BE2C (cell line): ENCODE measurements at regions not wholly inside any gene's neighbourhood (a gene's known extent, or its start where the extent isn't known, plus 50 kb on each side); places are given as distances from the start of the nearest gene placed in this dataset.
"Not testable (repeated sequence)": the region's sequence is repeated elsewhere in the genome, so short reads cannot be mapped to it uniquely, and the experiment has no call there.

Source experiments
- DNase-seq: peaks from one replicate; pipeline ENCODE4 v3.0.0-alpha.2; 2020
- H3K27me3 ChIP-seq: fragments of 250-450 bp; sonication (Bioruptor Pico); 2 replicates; pipeline ENCODE4 v1.5.1; 2020; ENCODE audit warnings: mild to moderate bottlenecking
- H3K36me3 ChIP-seq: fragments of 250-450 bp; sonication (Bioruptor Pico); 2 replicates; pipeline ENCODE4 v1.5.1; 2020; ENCODE audit warnings: mild to moderate bottlenecking
- H3K4me1 ChIP-seq: fragments of 250-450 bp; sonication (Bioruptor Pico); 2 replicates; pipeline ENCODE4 v1.5.1; 2020
- H3K4me3 ChIP-seq: 2 replicates; pipeline ENCODE4 v1.5.1; 2011; ENCODE audit warnings: low read depth, low read length
- H3K9me3 ChIP-seq: fragments of 250-450 bp; sonication (Bioruptor Pico); 2 replicates; pipeline ENCODE4 v1.5.1; 2020
- TF ChIP-seq, protein P1 (sequence below): IDR thresholded peaks from 2 replicates; pipeline ENCODE4 v1.5.1; 2012; ENCODE audit warnings: mild to moderate bottlenecking, low read depth, low read length

DNA sequence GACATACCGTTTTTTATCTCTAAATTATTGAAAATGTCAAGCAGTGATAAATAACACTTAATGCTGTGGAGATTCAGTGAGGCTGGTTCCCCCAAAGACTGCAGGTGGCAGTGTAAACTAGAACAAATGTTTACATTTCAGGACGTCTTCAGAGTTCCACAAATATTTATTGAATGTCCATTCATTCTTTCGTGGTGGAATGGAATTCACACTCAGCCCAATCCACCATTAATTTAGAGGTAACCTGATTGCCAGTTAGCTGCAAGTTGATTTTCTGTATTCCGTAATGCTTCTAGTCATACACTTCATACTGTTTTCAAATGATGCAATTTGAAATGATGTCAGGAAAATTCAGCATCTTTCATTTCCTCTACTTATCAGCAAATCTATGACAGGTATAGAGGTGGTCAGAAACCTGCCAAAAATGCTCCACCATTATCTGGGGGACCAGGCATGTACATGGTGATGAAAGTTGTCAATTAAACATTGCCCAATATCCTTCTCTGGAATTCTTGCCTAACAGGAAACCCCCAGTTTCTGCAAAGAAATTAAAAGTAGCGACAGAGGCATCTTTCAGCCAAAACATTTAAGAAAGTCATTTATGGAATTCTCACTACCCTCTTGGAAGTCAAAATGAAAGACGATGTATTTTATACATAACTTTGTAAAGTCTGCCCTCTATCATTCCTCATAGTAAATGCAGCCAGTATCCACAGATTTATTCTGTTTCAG, 94.3 kb upstream of the BMAL1 start:
- H3K4me3 ChIP-seq = peak overlapping the region; percentile 49
- no peak for DNase-seq
- H3K9me3 ChIP-seq = no peaks in the 10 kb centered on the region
- H3K27me3 ChIP-seq = no peaks in the 10 kb centered on the region
- H3K36me3 ChIP-seq = no peaks in the 10 kb centered on the region
- H3K4me1 ChIP-seq = no peaks in the 10 kb centered on the region
- TF ChIP-seq, protein P1, sequence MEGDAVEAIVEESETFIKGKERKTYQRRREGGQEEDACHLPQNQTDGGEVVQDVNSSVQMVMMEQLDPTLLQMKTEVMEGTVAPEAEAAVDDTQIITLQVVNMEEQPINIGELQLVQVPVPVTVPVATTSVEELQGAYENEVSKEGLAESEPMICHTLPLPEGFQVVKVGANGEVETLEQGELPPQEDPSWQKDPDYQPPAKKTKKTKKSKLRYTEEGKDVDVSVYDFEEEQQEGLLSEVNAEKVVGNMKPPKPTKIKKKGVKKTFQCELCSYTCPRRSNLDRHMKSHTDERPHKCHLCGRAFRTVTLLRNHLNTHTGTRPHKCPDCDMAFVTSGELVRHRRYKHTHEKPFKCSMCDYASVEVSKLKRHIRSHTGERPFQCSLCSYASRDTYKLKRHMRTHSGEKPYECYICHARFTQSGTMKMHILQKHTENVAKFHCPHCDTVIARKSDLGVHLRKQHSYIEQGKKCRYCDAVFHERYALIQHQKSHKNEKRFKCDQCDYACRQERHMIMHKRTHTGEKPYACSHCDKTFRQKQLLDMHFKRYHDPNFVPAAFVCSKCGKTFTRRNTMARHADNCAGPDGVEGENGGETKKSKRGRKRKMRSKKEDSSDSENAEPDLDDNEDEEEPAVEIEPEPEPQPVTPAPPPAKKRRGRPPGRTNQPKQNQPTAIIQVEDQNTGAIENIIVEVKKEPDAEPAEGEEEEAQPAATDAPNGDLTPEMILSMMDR = peak; percentile 40

DNA sequence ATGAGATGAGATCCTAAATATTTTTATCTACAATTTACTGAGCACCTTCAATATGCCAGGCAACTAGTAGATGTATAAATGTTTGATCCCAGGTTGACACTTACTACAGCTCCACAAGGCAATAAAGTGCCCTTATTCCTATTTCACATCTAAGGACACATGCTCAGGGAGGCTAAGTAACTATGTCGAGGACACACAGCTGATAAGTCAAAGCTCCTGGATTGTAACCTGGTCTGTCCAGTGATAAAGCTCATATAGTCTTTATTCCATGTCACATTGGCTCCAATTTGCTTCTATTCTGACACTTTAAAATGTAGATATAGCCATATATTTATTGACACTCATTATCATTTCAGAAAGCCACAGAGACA, 93.8 kb upstream of the BMAL1 start:
- Histone ChIP-seq H3K4me3 (no peak overlapping the region), H3K9me3 (no peaks in the 10 kb centered on the region), H3K27me3 (no peaks in the 10 kb centered on the region), H3K36me3 (no peaks in the 10 kb centered on the region), H3K4me1 (no peaks in the 10 kb centered on the region)
- TF ChIP-seq, protein P1 = no peak
- DNase-seq = no peak

DNA sequence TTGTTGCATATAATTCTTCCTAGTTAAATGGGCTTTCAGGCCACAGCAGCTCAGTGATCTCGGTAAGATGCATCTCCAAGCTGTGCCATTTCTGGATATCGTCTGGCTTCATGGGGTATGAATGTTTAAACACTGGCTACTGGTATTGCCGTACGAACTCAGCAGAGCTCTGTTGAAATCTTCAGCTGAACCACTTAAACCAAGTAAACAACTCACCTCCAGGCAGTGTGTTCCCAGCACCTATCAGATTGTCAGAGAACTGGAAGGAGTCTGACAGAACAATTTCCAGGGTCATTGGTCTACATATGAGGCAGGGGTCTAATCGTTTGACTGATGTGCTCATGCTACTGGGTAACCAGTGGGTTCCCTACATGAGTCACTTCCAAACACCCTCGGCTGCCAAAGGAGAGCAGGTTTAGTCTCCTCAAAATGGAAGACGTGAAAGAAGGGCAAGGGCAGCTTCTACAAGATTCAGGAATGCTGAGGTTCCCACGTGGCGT, 93.2 kb upstream of the BMAL1 start:
- Histone ChIP-seq H3K9me3 (no peaks in the 10 kb centered on the region), H3K4me3 (no peak overlapping the region), H3K27me3 (no peaks in the 10 kb centered on the region), H3K4me1 (no peaks in the 10 kb centered on the region), H3K36me3 (no peaks in the 10 kb centered on the region)
- TF ChIP-seq, protein P1 = no peak
- no peak for DNase-seq

DNA sequence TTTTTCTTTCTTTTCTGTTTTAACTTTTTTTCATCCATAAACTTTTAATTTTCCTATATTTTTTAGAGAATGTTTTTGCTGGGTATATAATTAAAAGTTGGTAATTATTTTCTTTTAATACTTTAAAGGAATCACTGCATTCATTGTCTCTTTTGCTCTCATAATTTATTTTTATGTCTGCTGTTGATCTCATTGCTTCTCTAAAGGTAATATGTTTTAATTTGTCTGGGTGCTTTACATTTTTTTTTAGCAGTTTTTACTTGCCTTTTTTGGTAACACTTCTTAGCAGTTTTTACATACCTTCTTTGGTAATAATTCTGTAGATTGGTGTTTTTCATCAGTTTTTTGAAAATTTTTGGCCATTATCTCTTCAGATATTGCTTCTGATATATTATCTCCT, 89.4 kb upstream of the BMAL1 start:
- H3K9me3 ChIP-seq = no peaks in the 10 kb centered on the region
- no peak for DNase-seq
- no peaks in the 10 kb centered on the region for H3K27me3 ChIP-seq
- no peaks in the 10 kb centered on the region for H3K36me3 ChIP-seq
- no peaks in the 10 kb centered on the region for H3K4me1 ChIP-seq
- H3K4me3 ChIP-seq = no peak overlapping the region
- TF ChIP-seq, protein P1 = no peak

DNA sequence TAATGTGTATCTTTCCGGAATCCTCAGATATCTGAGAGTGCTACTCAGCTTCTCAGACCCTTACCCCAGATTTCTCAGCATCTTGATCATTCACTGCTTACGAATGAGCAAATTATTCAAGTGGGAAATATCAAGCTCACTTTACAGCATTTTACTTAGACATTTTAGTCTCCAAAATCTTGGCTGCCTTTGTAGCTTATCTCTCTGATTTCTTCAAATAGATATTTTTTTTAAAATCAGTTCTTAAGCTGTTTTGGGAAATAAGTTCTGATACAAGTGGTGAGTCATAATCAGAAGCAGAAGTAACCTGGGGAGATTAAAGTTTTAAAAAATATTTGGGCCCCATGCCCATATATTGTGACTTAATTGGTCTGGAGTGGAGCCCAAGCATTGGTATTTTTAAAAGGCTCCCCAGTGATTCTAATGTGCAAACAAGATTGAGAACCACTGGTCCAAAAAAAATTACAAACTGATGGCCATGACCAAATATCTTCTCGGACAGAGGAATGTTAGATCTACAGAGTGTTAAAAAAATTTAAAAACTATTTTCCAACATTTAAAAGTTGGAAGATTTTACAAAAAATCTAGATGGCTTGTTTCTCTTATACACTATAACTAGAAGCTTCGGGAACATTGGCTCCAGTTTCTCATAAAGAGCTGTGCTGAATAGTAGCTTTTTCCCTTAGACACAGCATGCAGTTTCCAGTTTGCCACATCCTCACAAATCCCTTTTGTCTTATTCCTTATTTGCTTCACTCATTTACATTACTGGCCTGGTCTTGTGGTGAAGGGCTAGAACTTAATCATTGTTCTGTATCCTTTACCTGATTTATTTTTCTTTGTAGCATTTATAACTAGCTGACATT, 87.8 kb upstream of the BMAL1 start:
- DNase-seq = no peak
- H3K4me3 ChIP-seq = no peak overlapping the region
- H3K27me3 ChIP-seq = no peaks in the 10 kb centered on the region
- no peaks in the 10 kb centered on the region for H3K9me3 ChIP-seq
- TF ChIP-seq, protein P1 = no peak
- H3K4me1 ChIP-seq = no peaks in the 10 kb centered on the region
- H3K36me3 ChIP-seq = no peaks in the 10 kb centered on the region

DNA sequence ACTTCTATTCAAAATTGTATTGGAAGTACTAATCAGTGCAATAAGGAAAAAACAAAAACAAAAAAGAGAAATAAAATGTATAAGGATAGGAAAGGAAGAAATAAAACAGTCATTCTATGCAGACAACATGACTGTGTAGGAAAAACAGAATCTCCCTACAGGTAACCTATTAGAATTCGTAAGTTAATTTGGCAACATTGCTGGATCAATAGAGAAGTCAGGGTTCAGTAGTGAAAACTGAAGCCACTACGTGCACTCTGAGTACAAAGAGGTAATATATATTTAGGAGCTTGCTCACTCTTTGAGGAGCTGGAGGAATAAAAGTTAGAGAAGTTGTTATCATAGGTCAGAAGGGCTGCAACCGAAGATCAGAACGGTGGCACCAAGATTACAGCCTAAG, 84.0 kb upstream of the BMAL1 start:
- Histone ChIP-seq H3K4me3 (no peak overlapping the region), H3K36me3 (no peaks in the 10 kb centered on the region), H3K27me3 (no peaks in the 10 kb centered on the region), H3K4me1 (no peaks in the 10 kb centered on the region), H3K9me3 (no peaks in the 10 kb centered on the region)
- DNase-seq = no peak
- TF ChIP-seq, protein P1 = no peak

DNA sequence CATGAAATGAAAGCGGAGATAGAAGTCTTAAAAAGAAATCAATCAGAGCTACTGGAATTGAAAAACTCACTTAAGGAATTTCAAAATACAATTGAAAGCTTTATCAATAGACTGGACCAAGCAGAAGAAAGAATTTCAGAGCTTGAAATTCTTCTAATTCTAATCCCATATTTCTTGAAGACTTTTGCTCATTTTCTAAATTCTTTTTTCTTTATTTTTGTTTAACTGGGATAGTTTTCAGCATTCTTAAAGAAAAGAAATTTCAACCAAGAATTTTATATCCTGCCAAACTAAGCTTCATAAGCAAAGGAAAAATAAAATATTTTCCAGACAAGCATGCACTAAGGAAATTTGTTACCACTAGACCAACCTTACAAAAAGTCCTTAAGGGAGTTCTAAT, 80.2 kb upstream of the BMAL1 start:
- H3K36me3 ChIP-seq, H3K4me3 ChIP-seq, H3K4me1 ChIP-seq, DNase-seq, H3K27me3 ChIP-seq, H3K9me3 ChIP-seq: not testable (repeated sequence)
